OCI-LY7 (cell line): ENCODE measurements at regions not wholly inside any gene's neighbourhood (a gene's known extent, or its start where the extent isn't known, plus 50 kb on each side); places are given as distances from the start of the nearest gene placed in this dataset.

Experiments used
- EZH2phosphoT487 ChIP-seq: fragments of 200-600 bp; sonication (generic); IDR thresholded peaks from 2 replicates; pipeline ENCODE4 v1.6.1; 2018; ENCODE audit warnings: low read depth, borderline replicate concordance, mild to moderate bottlenecking, mixed run types, antibody characterized with exemption, low read length, moderate library complexity, mixed read lengths
- TF ChIP-seq, protein P1 (sequence below): fragments of 200-600 bp; sonication (generic); conservative IDR thresholded peaks from 2 replicates; pipeline ENCODE4 v1.5.1; 2014; ENCODE audit warnings: mild to moderate bottlenecking, antibody characterized with exemption, low read length, moderate library complexity, mixed read lengths

GRCh38 chr11:134882141-134882540 lies 470.1 kb upstream of the B3GAT1 start:
- TF ChIP-seq, protein P1, sequence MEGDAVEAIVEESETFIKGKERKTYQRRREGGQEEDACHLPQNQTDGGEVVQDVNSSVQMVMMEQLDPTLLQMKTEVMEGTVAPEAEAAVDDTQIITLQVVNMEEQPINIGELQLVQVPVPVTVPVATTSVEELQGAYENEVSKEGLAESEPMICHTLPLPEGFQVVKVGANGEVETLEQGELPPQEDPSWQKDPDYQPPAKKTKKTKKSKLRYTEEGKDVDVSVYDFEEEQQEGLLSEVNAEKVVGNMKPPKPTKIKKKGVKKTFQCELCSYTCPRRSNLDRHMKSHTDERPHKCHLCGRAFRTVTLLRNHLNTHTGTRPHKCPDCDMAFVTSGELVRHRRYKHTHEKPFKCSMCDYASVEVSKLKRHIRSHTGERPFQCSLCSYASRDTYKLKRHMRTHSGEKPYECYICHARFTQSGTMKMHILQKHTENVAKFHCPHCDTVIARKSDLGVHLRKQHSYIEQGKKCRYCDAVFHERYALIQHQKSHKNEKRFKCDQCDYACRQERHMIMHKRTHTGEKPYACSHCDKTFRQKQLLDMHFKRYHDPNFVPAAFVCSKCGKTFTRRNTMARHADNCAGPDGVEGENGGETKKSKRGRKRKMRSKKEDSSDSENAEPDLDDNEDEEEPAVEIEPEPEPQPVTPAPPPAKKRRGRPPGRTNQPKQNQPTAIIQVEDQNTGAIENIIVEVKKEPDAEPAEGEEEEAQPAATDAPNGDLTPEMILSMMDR = no peak
- TF ChIP-seq EZH2phosphoT487 = no peak
